GM19351 (cell line): ENCODE measurements at regions not wholly inside any gene's neighbourhood (a gene's known extent, or its start where the extent isn't known, plus 50 kb on each side); places are given as distances from the start of the nearest gene placed in this dataset.
"Not testable (repeated sequence)": the region's sequence is repeated elsewhere in the genome, so short reads cannot be mapped to it uniquely, and the experiment has no call there.

Experiments used
- ATAC-seq: cut with Tn5 transposase; IDR thresholded peaks from one replicate; pipeline ENCODE4 v1.9.1; 2021; ENCODE audit warnings: mild to moderate bottlenecking, moderate library complexity; ENCODE audit not compliant: unreplicated experiment

DNA sequence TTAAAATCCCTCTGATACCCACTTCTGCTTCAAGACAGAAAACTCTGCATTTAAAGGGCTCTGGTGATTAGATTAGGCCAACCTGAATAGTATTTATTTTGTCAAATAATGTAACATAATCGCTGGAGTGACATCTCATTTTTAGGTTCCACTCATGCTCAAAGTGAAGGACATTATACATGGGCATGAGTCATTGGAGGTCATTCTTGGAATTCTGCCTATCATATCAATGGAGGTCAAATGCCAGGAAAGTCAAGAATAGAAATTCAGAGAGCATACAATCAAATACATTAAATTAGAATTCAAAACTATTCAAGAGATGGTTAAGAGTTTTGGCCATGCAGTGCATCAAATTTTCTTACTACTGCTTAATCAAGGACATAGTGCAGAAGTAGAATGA, 50.8 kb upstream of the PRSS1 start:
- ATAC-seq = no peak

DNA sequence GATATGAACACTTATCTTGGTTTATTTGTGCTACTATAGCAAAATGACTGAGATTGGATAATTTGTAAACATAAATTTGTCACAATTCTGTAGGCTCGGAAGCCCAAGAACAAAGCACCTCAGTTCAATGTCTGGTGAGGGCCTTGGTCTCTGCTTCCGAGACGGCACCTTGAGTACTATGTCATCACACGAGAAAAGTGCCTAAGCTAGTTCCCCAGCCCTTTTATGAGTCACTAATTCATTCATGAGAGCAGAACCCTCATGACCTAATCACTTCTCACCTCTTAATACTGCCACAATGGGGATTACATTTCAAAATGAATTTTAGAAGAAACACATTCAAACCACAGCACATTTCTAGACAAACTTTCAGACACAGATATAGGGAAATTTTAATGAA, 52.0 kb upstream of the PRSS1 start:
- no peak for ATAC-seq

DNA sequence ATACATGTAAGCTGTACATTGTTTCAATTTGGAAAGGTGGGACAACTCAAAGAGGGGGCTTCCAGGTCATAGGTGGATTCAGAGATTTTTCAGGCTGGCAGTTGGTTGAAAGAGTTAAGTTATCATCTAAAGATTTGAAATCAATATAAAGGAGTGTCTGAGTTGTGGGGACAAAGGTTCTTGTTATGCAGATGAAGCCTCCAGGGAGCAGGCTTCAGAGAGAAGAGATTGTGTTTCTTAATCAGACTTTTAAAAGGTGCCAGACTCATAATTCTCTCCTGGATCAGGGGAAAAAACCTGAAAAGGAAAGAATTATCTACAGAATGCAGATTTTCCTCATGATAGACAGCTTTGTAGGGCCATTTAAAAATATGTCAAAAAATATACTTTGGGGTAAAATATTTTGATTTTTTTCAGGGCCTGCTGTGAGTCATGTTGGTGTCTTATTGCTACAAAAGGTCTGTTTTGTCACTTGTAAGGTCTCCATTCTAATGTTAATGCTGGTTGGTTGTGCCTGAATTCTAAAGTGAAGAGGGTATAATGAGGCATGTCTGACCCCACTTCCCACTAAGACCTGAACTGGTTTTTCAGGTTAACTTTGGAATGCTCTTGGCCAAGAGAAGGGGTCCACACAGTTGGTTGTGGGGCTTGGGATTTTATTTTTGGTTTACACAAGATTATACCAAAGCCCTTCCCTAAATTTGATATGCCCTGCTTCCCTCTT, 52.7 kb upstream of the PRSS1 start:
- ATAC-seq = no peak

DNA sequence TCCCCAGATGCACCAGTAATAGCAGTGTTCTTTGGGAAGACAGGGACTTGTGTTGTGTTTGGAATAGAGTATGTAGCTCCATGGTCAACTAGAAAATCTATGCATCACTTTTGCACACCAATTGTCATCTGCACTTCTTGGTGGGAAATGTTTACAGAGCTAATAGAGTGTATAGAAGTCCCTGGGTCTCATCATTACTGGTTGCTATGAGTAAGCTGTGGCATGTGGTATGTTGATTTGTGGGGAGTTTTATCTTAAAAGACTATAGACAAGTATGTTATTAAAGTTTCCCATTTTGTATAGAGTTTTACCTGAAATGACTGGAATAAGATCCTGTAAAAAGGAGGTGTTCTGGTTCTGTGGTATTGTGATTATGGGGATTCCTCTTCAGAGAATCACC, 55.4 kb upstream of the PRSS1 start:
- no peak for ATAC-seq

DNA sequence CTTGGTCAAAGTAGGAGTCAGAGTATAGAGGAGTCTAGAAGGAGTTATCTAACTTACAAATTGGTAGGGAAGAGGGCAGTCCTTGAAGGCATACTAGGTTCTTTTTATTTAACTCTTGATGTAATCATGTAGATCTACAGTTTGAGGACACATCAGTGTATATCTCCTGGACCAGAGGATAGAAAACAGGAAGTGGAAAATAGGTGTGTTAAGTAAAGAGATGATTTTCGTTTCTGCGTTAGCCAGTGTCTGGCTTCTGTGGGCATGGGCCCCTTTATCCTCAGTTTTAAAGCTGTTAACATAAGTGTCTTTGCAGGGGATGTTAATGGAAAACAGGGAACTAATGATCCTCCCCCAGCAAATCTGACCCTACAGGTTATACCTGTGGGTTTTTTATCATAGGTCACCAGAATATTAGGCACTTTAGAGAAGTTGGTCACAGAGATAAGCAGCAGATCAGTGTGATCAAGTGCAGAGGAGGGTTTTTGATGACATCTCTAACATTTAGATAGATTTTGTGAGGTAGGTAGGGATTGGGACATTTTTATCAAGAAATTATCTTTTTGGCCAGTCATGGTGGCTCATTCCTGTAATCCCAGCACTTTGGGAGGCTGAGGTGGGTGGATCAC, 58.6 kb upstream of the PRSS1 start:
- ATAC-seq = peak; percentile 75

DNA sequence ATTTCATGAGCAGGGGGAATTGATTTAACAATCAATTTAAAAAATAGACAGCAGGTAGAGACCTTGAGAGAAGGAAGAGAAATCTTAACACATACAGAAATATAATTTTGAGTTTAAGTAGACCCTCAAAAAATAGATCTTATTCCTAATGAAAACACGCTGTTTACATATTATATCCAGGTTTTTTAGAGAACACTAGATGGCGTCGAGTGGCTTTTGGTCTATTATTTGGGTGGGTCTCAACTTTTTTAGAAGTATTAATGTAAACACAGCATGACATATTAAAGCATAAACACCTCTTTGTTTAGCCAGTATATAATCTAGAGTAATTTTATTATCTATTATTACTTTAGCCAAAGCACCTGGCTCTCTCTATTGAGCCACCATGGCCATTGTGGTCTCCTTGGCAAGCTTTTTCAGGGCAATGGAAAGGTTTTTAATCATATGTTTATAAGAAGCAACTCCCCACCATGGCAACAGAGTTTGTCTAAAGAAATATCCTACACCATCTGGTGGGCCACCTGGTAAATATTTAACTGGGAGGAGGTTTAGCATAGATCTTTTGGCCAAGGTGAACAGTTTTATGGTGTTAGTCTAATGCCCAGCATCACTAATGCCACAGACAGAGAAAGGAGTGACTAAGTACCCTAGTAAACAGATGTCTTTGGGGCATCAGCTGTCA, 59.7 kb upstream of the PRSS1 start:
- no peak for ATAC-seq

DNA sequence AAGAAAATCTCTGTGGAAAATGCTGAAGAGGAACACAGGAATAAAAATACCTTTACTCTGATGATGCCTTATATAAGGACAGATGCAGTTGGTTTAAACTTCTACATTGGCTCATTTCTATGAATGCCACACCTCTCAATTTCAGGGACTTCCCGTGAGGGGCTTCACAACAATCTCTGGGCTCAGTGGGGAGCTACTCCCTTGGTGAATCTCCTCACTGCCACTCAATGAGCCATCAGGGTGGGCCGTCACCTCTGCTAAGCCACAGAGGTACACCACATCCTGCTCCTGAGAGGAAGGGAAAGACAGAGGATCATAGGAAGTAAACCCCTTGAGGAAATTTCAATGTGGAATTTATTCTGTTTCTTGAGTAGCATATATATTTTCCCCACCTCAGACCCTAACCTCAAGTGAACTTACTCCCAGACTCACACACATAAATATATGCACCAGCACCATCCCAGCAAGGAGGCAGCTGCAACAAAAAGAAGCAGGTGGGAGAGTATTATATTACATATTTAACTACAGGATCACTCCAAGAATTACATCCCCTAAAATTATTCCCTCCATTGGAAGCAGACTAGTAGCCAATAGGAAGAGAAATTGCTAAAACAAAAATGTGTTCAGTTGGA, 63.3 kb upstream of the PRSS1 start:
- no peak for ATAC-seq

DNA sequence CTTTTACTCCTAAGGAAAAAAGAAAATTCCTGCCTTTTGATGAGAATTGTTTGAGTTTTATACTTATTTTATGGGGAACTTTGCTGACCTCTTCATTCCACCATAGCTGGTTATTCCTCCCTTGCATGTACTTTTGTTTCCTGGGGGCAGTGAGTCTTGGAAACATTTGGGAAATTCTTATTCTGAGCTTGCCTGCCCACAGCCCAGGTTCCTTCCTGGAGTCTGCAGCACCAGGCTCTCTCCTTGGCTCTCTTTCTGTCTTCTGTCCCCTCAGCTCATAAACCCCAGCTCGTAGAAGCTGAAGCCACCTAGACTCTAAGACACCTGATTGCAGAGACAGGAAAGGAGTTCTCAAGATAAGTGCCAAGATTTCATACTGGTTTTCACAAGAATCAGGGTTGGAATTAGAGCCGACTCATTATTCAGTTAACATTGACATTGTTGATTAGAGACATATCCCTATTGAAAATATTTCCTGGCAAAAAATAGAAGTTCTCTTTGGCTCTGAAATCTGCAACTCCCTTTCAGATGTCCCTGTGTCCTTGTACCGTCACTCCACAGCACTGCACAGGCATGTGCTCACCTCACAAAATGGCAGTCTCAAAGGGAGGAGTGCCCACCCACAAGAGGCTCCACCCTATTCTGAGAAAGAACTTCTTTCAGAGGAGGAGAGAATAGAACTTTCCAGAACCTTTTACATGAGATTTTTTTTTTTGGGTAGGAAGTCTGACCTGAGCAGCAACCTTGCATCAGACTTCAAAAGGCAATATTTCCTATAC, 67.8 kb upstream of the PRSS1 start:
- no peak for ATAC-seq

DNA sequence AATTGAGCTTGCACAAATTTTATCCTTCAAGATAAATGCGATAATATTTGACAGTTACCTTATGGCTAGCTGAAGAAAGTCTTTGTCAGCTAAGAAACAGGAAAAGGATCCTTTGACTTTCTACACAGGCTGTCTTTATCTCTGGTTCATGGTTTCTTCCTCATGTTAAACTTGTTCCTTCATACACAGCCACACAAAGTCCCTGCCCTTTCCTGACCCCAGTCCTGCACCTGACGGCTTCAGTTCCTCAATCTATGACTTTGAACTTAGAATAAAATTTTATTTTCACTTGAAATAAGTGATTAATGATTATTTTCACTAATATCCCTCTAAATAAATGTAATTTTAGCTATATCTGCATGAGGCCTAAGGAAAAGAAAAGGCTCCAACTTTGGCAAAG, 77.8 kb upstream of the PRSS1 start:
- no peak for ATAC-seq

DNA sequence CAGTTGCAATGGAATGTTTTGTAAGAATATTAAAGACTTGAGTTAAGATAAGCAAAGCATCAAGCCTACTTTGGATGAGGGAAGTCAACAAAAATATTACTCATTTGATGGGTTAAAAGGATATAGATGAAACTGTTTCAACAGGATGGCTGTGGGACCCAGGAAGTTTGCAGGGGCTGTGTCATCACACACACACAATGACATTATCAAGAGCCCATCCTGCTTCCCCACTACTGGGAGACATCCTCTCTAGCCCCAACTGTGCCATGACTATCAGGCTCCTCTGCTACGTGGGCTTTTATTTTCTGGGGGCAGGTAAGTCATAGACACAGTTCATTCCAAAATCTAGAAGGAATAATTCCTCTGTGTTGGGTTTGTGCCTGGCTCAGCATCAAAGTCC, 78.8 kb upstream of the PRSS1 start:
- no peak for ATAC-seq

DNA sequence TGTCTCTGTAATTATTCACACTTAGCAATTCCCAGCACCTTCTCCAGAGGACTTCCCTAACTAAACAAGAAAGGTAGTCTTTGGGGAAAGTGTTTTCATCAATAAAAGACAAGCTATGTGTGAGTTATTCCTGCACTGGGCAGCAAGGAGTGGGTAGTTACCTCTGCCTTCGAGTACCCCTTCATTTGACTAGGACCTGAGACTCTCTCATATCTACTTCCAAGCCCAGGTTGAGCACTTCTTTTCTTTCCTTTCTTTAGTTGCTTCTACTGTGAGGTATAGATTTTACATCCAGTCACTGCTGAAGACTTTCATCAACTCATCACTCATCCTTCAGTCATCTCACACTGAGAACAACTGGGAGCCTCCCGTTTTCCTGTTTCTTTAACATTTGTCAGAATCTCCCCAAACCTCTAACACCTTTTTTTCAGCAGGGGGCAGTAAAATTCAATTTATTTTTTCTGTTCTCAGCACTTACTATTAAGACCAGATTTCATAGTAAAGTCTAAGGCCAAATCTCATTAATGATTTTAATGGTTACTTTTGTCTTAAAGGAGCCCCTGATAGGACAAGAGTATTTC, 80.1 kb upstream of the PRSS1 start:
- ATAC-seq = no peak

DNA sequence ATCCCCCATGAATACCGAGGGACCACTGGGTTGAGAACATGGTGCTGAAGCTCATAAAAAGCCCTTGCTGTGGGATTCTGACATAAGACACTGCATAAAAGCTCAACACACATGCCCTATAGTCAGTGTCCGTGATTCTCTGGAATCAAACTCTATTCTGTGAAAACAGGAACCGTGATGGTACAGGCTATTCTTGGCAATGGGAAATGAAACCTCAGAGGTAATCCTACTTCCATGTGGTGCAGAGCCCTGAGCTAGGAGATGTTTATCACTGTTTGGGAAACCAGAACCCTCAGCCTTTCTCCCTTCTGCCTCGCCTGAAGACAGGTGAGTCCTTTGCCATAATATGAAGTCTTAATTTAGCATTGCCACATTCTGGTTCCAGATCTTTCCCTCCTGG, 80.8 kb upstream of the PRSS1 start:
- ATAC-seq = no peak

DNA sequence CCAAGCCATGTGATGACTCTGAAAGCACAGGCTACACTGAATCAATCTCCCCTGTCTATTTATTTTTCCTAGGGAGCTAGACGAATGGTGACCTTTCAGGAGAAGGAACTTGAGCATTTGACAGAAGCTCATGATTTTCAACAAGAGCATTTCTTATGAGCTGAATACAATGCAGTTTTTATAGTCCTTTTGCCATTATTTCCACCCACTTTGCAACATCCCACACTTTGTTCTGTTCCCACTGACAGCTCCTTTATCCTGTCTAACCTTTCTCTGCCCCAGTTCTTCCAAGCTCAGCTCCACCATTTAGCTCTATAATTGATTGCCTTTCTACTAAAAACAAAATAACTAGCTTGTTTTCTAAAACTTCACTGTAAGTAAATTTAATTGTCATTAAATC, 91.9 kb upstream of the PRSS1 start:
- ATAC-seq = no peak

DNA sequence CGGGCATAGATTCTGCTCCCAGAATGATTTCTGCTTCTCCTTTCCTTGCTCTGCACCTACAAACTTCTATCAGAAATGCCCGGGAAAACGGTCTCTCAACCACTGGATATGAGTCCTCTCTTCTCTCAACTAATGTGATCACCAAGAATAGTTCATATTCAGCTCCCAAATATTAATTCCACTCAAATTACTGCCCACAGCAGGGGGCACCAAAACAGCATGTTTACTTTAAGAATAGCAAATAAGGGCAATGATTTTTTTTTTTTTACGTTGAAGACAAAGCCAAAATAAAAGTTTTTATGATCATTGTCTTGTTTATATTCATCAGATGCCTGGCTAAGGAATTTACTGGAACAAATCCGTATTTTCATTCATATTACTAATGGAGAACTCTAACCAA, 94.9 kb upstream of the PRSS1 start:
- ATAC-seq = no peak

DNA sequence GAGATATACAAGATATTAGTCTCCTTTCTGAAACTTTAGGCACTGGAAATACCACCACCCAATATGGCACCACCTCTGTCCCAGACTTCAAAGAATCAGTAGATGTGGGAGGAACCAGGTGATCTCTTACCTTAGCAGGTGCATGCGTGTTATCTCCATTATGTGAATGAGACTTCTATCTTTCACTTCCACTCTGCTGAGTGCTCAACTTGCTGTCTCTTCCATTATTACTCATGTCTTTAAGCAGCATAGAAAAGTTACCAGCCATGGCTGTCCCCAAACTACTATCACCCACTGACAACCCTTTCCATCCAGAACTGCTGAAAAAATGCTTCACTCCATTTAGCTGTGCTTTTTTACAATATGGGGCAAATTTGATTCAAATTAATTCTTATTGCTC, 101.5 kb upstream of the PRSS1 start:
- peak; percentile 73 for ATAC-seq

DNA sequence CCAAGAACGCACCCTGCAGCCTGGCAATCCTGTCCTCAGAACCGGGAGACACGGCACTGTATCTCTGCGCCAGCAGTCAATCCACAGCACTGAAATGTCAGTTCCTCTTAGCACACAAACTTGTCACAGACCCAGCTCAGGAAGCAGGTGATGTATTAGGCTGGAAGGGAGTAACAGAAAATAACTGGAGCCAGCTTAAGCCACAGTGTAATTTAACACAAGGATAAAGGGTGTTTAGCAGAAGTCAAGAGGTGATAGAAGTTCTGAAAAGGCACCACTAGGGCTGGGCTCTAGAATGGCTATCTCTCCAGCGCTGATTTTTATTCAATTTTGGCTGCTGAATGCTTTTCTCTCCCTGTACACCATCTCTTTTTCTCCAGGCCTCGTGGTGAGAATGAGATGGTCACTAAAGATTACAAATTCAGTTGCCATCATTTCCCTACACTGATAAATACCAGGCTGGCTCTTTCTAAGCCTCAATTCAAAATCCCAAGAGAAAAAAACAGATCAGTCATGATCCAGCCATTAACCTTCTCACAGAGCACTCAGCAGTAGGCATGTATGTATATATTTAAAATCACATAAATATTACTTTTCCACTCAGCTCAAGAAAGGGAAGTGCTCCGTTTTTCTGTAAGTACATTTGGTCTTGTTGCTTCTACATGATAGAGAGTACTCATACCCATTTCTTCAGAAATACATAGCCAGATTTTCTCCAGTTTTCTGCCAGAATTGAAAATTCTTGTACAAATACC, 102.7 kb upstream of the PRSS1 start:
- ATAC-seq = no peak

DNA sequence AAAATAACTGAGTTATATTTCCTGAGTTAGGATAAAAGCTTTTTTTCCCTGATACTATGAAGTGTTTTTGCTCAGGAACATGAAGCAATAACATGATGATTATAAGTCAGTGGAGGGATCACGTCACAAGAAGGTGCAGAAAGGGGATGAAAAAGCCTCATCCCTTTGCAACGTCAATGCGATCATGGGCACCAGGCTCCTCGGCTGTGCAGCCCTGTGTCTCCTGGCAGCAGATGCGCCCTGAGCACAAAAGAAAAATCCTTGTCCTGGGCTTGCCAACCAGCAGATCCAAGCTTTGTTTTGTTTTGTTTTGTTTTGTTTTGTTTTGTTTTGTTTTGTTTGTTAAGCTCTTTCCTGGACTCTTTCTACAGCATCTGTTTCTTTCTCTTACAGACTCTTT, 103.5 kb upstream of the PRSS1 start:
- no peak for ATAC-seq

DNA sequence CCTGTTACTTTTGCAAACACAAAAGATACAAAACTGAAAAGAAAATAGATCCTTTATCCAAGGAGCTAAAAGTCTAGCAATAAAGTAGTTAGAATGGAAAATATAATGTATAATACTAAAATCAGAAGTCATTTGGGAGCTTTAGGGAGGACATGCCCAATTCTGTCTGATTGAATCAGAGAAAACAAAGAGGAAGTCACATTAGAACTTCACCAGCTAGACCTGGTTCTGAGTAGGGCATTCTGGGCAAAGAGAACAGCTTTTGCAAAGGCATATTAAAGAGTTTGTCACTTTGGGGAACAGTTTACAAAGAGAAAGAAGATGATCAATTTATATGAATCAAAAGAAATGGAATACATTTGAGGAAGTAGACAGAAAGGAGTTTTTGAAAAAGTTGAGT, 107.0 kb upstream of the PRSS1 start:
- ATAC-seq = no peak

DNA sequence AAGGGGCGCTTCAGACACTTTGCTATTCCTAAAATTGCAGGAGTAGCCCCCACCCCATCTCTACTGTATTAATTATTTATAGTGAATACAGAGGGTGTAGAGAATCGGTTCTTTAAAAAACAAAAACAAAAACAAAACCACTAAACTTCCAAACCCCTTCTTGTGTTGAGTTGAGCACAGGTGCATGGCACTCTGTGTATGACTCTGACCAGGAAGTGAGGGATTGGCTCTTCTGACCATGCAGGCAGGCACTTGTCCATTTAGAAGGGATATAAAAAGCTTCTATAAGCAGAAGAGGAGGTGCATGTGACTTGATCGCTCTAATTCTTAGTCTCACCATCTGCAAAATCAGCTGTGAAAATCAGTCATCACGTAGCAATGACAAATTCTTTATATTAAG, 108.0 kb upstream of the PRSS1 start:
- ATAC-seq = not testable (repeated sequence)

DNA sequence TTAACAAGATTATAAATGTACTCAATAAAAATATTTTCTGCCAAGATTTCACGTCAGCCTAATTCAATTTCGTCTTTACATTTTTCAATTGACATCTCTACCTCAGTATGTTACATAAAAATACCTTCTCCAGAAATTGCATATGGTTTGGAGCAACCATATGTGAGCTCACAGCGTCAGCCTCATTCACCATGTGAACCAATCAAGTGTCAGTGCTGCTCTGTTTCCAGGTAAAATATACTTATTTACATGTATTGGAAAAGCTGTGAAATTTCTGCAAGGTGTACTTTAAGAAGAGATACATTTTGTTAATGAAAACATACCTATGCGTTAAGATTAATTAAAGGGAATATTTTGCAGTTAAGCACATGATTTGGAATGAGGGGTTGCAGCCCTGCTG, 110.7 kb upstream of the PRSS1 start:
- no peak for ATAC-seq
